ENCODE measurements at regions not wholly inside any gene's neighbourhood (a gene's known extent, or its start where the extent isn't known, plus 50 kb on each side); places are given as distances from the start of the nearest gene placed in this dataset.

GRCh38 chr13:111640476-111640875, 320.0 kb downstream of the TEX29 start:
- no peak overlapping the region for H3K27ac Mint-ChIP-seq (ENCODE audit: unreplicated experiment)
- H3K4me3 Mint-ChIP-seq (ENCODE audit: unreplicated experiment): no peak overlapping the region
- H3K27me3 Mint-ChIP-seq (ENCODE audit: unreplicated experiment): peaks cover 7% of the 10 kb centered on the region
- H3K36me3 Mint-ChIP-seq (ENCODE audit: low read depth, unreplicated experiment): no peaks in the 10 kb centered on the region
- no peak for TF ChIP-seq CTCF (IDR thresholded peaks at IDR 0.05; ENCODE audit: unreplicated experiment)
- H3K9me3 Mint-ChIP-seq (ENCODE audit: unreplicated experiment): no peaks in the 10 kb centered on the region
- no peaks in the 10 kb centered on the region for H3K4me1 Mint-ChIP-seq (ENCODE audit: unreplicated experiment)
- no peak for DNase-seq (ENCODE audit: low spot score)

GRCh38 chr13:111642156-111642767, 321.8 kb downstream of the TEX29 start:
- H3K27me3 Mint-ChIP-seq (ENCODE audit: unreplicated experiment): peaks cover 7% of the 10 kb centered on the region

GRCh38 chr13:111644750-111645149, 324.3 kb downstream of the TEX29 start:
- Mint-ChIP-seq H3K27me3 (ENCODE audit: unreplicated experiment) (peaks cover 5% of the 10 kb centered on the region), H3K27ac (ENCODE audit: unreplicated experiment) (no peak overlapping the region), H3K9me3 (ENCODE audit: unreplicated experiment) (no peaks in the 10 kb centered on the region), H3K36me3 (ENCODE audit: low read depth, unreplicated experiment) (no peaks in the 10 kb centered on the region), H3K4me1 (ENCODE audit: unreplicated experiment) (peaks cover 8% of the 10 kb centered on the region), H3K4me3 (ENCODE audit: unreplicated experiment) (no peak overlapping the region)
- no peak for TF ChIP-seq CTCF (IDR thresholded peaks at IDR 0.05; ENCODE audit: unreplicated experiment)
- DNase-seq (ENCODE audit: low spot score): no peak

More at GRCh38 chr13:111642156-111642767, 321.8 kb downstream of the TEX29 start:
- Mint-ChIP-seq H3K27ac (ENCODE audit: unreplicated experiment) (no peak overlapping the region), H3K4me1 (ENCODE audit: unreplicated experiment) (peaks cover 7% of the 10 kb centered on the region), H3K4me3 (ENCODE audit: unreplicated experiment) (no peak overlapping the region), H3K9me3 (ENCODE audit: unreplicated experiment) (no peaks in the 10 kb centered on the region), H3K36me3 (ENCODE audit: low read depth, unreplicated experiment) (no peaks in the 10 kb centered on the region)
- DNase-seq (ENCODE audit: low spot score): no peak
- TF ChIP-seq CTCF (IDR thresholded peaks at IDR 0.05; ENCODE audit: unreplicated experiment): no peak

- no peak for DNase-seq (ENCODE audit: low spot score)
- Mint-ChIP-seq H3K9me3 (ENCODE audit: unreplicated experiment) (no peaks in the 10 kb centered on the region), H3K4me3 (ENCODE audit: unreplicated experiment) (no peak overlapping the region), H3K36me3 (ENCODE audit: low read depth, unreplicated experiment) (no peaks in the 10 kb centered on the region), H3K4me1 (ENCODE audit: unreplicated experiment) (peaks cover 8% of the 10 kb centered on the region), H3K27ac (ENCODE audit: unreplicated experiment) (no peak overlapping the region), H3K27me3 (ENCODE audit: unreplicated experiment) (peaks cover 4% of the 10 kb centered on the region)
- TF ChIP-seq CTCF (IDR thresholded peaks at IDR 0.05; ENCODE audit: unreplicated experiment): no peak
These were observed 324.8 kb downstream of the TEX29 start for GRCh38 chr13:111645198-111645597.

GRCh38 chr13:111645598-111646455, 325.4 kb downstream of the TEX29 start:
- TF ChIP-seq CTCF (IDR thresholded peaks at IDR 0.05; ENCODE audit: unreplicated experiment): no peak
- no peak for DNase-seq (ENCODE audit: low spot score)
- Mint-ChIP-seq H3K27me3 (ENCODE audit: unreplicated experiment) (peaks cover 4% of the 10 kb centered on the region), H3K4me1 (ENCODE audit: unreplicated experiment) (peaks cover 8% of the 10 kb centered on the region), H3K36me3 (ENCODE audit: low read depth, unreplicated experiment) (no peaks in the 10 kb centered on the region), H3K4me3 (ENCODE audit: unreplicated experiment) (no peak overlapping the region), H3K9me3 (ENCODE audit: unreplicated experiment) (no peaks in the 10 kb centered on the region), H3K27ac (ENCODE audit: unreplicated experiment) (no peak overlapping the region)
